NCI-H1694 (cell line): ENCODE measurements at regions not wholly inside any gene's neighbourhood (a gene's known extent, or its start where the extent isn't known, plus 50 kb on each side); places are given as distances from the start of the nearest gene placed in this dataset.

Source experiments
- DNase-seq: peaks from one replicate; lab custom pipeline; 2025; lab: John Stamatoyannopoulos, UW

- DNase-seq, result no peak
Observed at GRCh38 chr7:67683628-67684027, 687.0 kb downstream of the TYW1 start.

GRCh38 chr7:67690700-67691099, 694.1 kb downstream of the TYW1 start:
- DNase-seq, result no peak

GRCh38 chr7:67692425-67692824, 695.8 kb downstream of the TYW1 start:
- no peak for DNase-seq

- no peak for DNase-seq
Observed at GRCh38 chr7:67696124-67696523, 699.5 kb downstream of the TYW1 start.

GRCh38 chr7:67696878-67697277, 700.2 kb downstream of the TYW1 start:
- no peak for DNase-seq

- DNase-seq, result no peak
Observed at GRCh38 chr7:67698354-67698753, 701.7 kb downstream of the TYW1 start.

- no peak for DNase-seq
Observed at GRCh38 chr7:67705850-67706249, 709.2 kb downstream of the TYW1 start.

GRCh38 chr7:67711706-67712105, 715.1 kb downstream of the TYW1 start:
- no peak for DNase-seq

- no peak for DNase-seq
Observed at GRCh38 chr7:67713451-67714056, 716.9 kb downstream of the TYW1 start.

- DNase-seq, result peak; percentile 54
Observed at GRCh38 chr7:67716729-67717128, 720.1 kb downstream of the TYW1 start.

GRCh38 chr7:67723591-67723990, 727.0 kb downstream of the TYW1 start:
- DNase-seq, result no peak

- DNase-seq, result no peak
Observed at GRCh38 chr7:67724435-67724834, 727.8 kb downstream of the TYW1 start.

- DNase-seq, result no peak
Observed at GRCh38 chr7:67724955-67725354, 728.3 kb downstream of the TYW1 start.

- DNase-seq, result no peak
Observed at GRCh38 chr7:67725423-67725822, 728.8 kb downstream of the TYW1 start.

GRCh38 chr7:67729771-67730170, 733.1 kb downstream of the TYW1 start:
- no peak for DNase-seq

GRCh38 chr7:67731704-67732103, 735.1 kb downstream of the TYW1 start:
- no peak for DNase-seq

GRCh38 chr7:67732898-67733297, 736.3 kb downstream of the TYW1 start:
- DNase-seq, result no peak

GRCh38 chr7:67738145-67738544, 741.5 kb downstream of the TYW1 start:
- DNase-seq, result no peak

GRCh38 chr7:67738958-67739357, 742.3 kb downstream of the TYW1 start:
- DNase-seq, result no peak

- no peak for DNase-seq
Observed at GRCh38 chr7:67743501-67743900, 746.9 kb downstream of the TYW1 start.

- no peak for DNase-seq
Observed at GRCh38 chr7:67752227-67752626, 755.6 kb downstream of the TYW1 start.

- DNase-seq, result no peak
Observed at GRCh38 chr7:67753891-67754290, 757.3 kb downstream of the TYW1 start.

GRCh38 chr7:67754651-67755050, 758.0 kb downstream of the TYW1 start:
- no peak for DNase-seq

- DNase-seq, result no peak
Observed at GRCh38 chr7:67758551-67758950, 761.9 kb downstream of the TYW1 start.

GRCh38 chr7:67760971-67761370, 764.3 kb downstream of the TYW1 start:
- DNase-seq, result no peak
